ENCODE measurements at regions not wholly inside any gene's neighbourhood (a gene's known extent, or its start where the extent isn't known, plus 50 kb on each side); places are given as distances from the start of the nearest gene placed in this dataset.
"Not testable (repeated sequence)": the region's sequence is repeated elsewhere in the genome, so short reads cannot be mapped to it uniquely, and the experiment has no call there.

DNA sequence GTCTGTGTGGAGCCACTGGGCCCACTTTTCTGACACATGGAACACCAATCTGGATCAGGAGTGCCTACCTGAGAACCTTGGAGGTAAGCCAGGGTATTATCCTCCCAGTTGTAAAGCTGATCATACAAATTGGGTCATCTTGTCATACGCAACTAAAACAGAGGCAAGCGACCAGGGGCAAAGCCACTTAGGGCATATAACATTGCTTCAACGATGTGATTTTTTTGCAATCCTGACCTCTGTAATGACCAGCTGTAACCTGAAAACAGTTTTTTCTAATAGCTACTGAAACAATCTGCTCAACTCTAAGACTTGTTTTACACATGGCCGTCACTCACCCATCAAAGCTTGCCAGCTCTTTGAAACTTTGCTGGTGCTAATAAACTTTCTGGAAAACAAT, 261.5 kb upstream of the AGTR2 start:
- no peak for DNase-seq (ENCODE audit: extremely low read depth in 1 of 2, low read depth in 1 of 2)

DNA sequence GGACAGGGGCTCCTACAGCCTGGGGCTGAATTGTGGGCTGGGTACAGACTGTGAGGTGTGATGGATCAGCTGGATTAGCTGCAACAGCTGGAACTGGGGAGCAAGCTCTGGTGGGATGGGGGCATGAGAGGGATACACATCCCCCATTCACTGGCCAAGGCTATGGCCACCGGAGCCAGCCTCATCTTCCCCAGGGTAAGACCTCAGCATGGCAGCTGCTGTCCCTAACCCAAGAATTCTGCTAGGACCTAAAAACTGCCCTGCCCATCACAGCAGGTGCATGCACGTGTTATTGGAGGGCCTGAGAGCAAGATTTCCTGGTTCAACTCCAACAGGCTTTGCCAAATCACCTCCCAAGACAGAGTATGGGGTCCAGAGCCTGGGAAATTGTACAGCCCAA, 258.6 kb upstream of the AGTR2 start:
- DNase-seq (ENCODE audit: extremely low read depth in 1 of 2, low read depth in 1 of 2): no peak

DNA sequence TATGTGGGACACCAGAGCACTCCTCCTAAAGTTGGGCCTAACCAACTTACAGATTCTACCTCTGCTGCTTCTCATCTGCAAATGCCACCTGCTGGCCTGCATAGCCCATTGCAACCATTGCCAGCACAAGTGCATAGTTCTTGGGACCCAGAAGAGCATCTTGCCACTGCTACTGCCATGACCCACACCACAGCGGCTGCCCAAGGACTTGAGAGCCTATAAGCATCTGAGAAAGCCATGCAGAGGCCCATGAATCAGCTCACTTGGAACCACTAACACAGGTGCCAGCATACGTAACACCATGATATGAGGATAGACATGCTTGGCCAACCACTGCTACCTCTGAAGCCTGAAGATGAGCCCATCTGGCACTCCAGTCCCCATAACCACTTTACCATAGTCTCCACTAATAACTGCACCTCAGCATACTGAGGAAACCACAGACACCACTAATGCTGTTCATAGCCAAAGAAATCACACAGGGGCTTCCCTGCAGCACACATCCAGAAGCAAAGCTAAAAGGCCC, 258.1 kb upstream of the AGTR2 start:
- DNase-seq (ENCODE audit: extremely low read depth in 1 of 2, low read depth in 1 of 2): no peak

DNA sequence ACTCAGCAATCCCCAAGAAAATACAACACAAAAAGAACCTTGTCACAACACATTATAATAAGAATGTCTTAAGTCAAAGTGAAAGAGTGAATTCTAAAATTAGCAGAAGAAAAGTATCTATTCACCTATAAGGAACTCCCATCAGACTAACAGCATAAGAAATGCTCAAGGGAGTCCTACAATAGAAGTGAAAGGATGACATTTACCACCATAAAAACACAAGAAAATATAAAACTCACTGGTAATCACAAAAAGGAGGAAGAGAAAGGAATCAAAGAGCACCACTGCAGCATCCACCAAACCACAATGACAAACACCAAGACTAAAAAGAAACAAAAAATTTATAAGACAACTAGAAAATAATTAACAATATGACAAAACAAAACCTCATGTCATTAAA, 257.0 kb upstream of the AGTR2 start:
- DNase-seq (ENCODE audit: extremely low read depth in 1 of 2, low read depth in 1 of 2): no peak

DNA sequence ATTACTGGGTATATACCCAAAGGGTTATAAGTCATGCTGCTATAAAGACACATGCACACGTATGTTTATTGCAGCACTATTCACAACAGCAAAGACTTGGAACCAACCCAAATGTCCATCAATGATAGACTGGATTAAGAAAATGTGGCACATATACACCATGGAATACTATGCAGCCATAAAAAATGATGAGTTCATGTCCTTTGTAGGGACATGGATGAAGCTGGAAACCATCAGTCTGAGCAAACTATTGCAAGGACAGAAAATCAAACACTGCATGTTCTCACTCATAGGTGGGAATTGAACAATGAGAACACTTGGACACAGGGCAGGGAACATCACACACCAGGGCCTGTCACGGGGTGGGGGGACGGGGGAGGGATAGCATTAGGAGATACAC, 254.9 kb upstream of the AGTR2 start:
- DNase-seq (ENCODE audit: extremely low read depth in 1 of 2, low read depth in 1 of 2): not testable (repeated sequence)

DNA sequence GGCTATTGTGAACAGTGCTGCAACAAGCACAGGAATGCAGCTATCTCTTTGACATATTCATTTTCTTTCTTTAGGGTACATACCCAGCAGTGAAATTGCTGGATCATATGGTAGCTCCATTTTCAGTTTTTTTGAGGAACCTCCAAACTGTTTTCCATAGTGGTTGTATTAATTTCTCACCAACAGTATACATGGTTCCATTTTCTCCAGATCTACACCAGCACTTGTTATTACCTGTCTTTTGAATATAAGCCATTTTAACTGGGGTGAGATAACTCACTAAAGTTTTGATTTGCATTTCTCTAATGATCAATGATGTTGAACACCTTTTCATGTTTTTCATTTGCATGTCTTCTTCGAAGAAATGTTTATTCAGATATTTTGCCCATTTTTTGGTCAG, 241.1 kb upstream of the AGTR2 start:
- DNase-seq (ENCODE audit: extremely low read depth in 1 of 2, low read depth in 1 of 2): no peak

DNA sequence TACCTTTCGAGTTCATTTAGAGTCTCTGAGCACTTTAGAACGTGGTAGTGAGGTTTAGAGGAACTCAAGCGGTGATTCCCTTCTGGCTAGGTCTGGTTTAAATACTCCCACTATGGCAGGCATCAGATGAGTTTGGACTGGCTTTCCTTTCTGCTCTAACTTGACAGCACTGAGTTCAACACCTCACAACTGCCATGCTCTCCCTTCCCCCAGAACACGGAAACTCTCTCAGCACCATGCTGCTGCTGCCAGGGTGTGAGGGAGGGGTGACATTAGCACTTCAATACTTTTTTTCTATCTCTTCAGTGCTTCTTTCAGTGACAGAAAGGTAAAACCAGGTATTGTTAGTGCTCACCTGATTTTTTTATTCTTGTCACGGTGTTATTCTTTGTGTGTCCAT, 234.5 kb upstream of the AGTR2 start:
- DNase-seq (ENCODE audit: extremely low read depth in 1 of 2, low read depth in 1 of 2): no peak

DNA sequence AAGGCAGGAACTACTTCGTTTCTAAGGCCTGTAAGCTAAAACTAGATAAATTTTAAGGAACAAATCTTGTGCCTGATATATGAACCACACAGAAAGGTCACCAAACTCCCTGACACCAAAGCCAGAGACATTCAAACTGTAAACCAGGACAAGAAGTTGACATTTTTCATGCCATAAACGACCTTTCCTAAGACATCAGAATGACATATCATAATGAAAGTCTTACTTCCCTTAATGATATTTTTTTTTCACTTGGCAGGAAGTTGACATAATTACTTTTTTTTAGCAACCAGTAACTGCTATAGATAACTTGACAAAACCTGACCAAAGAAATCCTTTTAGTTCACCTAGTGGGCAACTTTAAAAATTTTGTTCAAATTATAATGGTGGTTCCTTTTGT, 231.5 kb upstream of the AGTR2 start:
- DNase-seq (ENCODE audit: extremely low read depth in 1 of 2, low read depth in 1 of 2): no peak

DNA sequence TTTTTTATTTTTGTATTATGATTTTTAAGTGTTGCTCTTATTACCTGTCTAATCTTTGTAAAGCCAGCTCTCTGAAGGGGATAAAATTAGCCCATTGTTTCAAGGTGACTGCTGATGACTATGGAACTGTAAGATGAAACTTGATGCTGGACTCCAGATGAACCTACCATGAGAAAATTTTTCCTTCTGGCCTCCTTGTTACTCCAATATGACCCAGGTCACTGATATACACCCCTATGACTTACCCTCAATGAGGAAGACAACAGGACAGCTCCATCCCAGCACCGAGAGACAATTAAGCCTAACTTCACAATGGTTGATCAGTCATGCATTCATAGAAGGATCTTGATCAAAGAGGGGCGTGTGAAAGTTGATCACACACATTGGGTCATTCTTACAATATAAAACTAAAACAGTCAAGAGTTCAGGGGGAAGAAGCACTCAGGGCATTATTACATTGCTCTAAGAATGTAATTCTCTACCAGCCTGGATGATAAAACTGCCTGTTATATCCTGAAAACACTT, 230.8 kb upstream of the AGTR2 start:
- no peak for DNase-seq (ENCODE audit: extremely low read depth in 1 of 2, low read depth in 1 of 2)

DNA sequence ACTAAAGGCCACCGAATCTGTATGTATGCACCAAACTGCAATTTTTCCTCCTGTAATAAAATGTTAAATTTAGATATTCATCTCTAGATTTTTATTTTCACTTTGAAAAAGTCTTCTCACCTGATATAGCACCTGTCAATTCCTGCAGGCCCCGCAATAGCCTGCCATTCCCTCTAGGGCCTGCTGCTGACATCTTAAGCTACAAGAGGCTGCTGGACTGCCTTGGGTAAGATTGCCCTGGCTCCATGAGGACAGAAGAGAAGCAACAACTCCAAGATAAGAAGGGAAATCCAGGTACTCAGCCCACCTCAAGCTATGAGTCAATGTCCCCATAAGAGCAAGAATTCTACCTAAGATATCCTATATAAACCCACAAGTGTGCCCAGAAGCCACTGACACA, 230.2 kb upstream of the AGTR2 start:
- no peak for DNase-seq (ENCODE audit: extremely low read depth in 1 of 2, low read depth in 1 of 2)

DNA sequence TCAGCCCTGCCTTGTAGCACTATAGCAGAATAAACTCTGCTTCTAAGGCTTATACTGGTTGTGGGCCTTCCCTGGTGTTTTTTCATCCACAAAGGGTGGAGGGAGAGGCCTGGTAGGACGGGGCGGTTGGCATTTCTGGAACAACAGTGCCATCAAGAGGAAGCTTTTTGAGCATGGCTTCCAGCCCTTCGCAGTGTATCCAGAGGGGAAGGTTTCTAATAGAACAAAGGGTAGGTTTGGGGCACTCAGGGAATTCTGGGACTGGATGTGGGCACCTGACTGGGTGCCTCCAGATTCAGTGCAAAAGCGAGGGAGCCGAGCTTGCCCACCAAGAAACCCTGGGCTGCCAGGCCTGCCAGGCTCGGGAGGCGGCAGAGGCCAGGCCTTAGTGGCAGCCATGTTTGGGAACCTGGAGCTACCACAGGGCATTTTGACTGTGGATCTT, 229.6 kb upstream of the AGTR2 start:
- DNase-seq (ENCODE audit: extremely low read depth in 1 of 2, low read depth in 1 of 2): peak in 1 of 2 donors; percentile 5

DNA sequence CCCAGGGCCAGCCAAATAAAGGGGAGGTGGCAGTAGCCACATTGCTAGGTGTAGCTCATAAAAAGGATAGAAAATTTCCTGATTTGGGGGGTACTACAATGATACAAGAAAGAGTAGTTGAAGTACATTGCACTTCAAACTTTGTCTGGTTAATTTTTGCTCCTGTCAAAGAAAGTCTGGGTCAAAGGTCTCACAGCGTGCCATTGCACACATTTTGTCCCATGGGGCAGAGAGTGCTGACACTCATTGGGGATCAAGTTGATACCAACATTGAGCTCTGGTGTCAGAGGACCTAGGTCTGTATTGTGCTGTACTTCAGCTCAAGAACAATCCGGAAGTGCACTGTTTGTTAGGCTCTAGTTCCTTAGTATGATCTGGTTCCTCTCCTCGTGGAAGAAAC, 229.2 kb upstream of the AGTR2 start:
- no peak for DNase-seq (ENCODE audit: extremely low read depth in 1 of 2, low read depth in 1 of 2)

DNA sequence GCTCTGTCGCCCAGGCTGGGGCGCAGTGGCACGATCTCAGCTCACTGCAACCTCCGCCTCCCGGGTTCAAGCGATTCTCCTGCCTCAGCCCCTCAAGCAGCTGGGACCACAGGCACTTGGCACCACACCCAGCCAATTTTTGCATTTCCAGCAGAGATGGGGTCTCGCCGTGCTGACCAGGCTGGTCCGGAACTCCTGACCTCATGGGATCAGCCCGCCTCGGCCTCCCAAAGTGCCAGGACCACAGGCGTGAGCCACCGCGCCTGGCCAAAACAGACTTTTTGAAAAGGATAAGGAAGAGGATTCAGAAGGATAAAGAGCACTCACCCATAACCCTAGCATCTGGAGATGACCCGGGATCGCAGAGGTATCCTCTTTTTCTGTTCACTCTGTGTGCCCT, 224.5 kb upstream of the AGTR2 start:
- DNase-seq (ENCODE audit: extremely low read depth in 1 of 2, low read depth in 1 of 2): no peak

DNA sequence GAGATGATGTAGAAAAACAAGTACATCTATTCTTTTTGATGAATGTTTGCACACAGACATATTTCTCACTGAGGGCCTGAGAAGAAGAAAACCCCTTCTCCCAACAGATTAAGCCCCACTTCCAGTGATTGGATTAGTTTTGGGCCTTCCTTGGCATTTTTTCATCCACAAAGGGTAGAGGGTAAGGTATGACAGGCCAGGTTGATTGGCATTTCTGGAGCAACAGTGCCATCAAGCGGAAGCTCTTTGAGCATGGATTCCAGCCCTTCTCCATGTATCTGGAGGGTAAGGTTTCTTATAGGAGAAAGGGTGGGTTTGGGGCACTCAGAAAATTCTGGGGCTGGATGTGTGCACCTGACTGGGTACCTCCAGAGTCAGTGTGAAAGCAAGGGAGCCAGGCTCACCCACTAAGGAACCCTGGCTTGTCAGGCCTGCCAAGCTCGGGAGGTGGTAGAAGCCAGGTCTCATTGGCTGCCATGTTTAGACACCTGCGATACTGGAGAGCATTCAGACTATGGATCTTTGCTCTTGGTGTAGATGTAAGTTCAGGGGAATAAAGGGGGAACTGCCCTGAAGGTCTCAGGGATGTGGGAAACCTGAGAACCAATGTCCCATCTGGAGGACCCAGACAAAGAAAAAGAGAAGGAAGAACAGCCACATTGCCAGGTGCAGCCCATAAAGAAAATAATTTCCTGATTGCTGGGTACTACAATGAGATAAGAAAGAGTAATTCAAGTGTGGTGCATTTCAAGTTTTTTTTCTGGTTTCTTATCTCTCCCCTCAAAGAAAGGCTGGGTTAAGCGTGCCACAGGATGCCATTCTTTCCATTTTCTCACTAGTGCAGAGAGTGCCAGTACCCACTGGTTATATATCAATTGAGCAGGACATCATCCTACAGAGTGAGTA, 222.3 kb upstream of the AGTR2 start:
- no peak for DNase-seq (ENCODE audit: extremely low read depth in 1 of 2, low read depth in 1 of 2)

DNA sequence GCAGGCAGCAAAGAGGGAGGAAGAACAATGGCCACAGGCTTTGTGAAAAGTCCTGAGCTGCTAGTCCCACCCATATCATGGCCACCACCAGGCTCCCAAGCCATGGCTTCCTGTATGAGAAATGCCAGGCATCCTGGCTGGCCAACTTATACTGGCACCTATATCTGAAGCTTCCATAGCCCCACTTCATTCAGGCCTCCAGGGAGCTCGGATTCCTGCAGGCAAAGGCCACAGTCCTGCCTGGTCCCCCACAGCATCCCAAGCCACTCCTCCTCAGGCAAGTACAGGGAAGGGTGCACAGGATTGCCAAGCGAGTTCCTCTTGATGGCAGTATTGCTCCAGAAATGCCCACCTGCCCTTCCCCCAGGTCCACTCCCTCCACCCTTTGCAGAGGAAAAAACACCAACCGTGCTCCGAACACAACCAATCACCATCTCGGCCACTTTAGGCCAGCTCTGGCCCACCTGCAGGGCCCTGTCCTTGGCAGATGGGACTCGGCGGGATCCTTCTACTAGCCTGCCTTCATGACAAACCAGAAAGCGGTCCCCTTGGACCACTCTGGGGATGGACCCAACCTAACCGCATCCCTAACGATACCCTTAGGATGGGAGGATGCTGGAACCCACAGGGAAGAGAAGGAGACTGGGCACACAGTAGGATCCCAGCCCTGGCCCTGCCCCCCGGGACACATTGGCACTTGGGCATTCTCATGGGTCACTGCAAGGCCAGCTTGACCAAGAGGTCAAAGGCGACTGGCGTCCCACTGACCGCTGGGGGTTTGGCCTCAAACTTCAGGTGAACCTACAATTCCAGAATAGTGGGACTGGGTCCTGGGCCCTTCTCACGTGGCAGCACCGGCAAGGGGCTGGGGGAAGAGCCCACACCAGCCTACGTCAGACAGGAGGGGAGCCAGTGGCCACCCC, 220.4 kb upstream of the AGTR2 start:
- DNase-seq (ENCODE audit: extremely low read depth in 1 of 2, low read depth in 1 of 2): no peak

DNA sequence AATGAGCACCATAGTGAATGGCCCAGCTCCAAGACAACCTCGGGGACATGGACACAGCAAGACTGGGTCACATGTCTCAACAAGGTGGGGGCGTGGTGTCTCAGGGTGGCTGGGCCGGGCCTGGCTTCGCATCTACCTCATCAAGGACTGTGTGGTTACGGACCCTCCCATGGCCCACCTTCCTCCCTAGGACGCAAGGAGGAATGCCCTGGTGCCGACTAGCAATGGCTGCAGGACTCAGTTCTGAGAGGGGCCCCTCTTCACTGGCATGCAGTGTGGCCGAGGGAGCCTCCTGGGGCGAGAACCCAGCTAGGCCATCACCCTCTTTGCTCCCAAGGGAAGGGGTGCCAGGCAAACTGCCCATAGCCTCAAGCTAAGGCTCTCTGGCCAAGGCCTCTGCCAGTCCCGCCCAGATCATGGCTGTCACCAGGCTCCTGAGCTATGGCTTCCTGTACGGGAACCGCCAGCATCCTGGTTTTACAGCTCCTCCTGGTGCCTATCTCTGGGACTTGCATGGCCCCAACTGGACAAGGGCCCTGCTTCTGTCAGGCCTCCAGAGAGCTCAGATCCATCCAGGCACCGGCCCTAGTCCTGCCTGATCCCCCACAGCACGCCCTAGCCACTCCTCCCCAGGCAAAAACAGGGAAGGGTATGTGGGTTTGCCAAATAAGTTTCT, 218.0 kb upstream of the AGTR2 start:
- DNase-seq (ENCODE audit: extremely low read depth in 1 of 2, low read depth in 1 of 2): no peak

DNA sequence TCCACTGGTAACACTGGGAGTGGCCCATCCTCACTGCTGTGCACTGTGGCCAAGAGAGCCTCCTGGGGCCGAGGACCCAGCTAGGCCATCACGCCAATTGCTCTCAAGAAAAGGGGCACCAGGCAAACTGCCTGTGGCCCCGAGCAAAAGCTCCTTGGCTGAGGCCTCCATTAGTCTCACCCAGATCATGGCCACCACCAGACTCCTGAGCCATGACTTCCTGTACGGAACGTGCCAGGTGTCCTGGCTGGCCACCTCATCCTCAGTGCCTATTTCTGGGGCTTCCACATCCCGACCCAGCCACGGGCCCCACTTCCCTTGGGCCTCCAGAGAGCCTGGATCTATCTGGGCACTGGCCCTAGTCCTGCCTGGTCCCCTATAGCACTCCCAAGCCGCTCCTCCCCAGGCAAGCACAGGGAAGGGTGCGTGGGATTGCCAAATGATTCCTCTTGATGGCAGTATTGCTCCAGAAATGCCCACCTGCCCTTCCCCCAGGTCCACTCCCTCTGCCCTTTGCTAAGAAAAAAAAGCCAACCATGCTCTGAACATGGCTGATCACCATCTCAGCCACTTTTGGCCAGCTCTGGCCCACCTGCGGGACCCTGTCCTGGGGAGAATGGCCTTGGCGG, 212.6 kb upstream of the AGTR2 start:
- DNase-seq (ENCODE audit: extremely low read depth in 1 of 2, low read depth in 1 of 2): no peak

DNA sequence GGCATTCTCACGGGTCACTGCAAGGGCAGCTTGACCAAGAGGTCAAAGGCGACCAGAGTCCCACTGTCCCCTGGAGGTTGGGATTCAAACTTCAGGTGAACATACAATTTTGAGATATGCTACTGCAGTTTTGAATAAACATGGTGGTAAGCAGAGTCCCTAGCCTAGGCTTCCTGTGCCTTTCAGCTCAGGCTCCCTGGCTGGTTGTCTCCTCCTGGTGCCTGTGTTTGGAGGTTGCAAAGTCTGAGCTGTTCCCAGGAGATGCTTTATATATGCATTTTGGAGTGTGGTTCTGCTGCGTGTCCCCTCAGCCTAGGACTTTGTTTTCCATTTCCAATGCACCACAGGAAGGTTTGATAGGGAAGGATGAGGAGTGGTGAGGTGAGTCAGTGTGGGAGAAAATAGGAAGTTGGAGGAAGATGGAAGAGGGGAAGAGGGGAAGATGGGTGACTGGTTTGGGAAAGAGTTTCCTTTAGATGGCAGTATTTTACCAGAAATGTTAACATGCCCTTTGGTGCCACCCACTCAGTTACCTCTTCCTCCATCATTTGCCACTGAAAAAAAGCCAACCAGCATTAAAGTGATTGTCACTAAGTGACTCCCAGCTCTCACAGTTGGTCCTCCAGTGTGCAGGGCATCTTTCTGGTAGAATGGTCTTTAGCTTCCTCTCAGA, 211.7 kb upstream of the AGTR2 start:
- no peak for DNase-seq (ENCODE audit: extremely low read depth in 1 of 2, low read depth in 1 of 2)

DNA sequence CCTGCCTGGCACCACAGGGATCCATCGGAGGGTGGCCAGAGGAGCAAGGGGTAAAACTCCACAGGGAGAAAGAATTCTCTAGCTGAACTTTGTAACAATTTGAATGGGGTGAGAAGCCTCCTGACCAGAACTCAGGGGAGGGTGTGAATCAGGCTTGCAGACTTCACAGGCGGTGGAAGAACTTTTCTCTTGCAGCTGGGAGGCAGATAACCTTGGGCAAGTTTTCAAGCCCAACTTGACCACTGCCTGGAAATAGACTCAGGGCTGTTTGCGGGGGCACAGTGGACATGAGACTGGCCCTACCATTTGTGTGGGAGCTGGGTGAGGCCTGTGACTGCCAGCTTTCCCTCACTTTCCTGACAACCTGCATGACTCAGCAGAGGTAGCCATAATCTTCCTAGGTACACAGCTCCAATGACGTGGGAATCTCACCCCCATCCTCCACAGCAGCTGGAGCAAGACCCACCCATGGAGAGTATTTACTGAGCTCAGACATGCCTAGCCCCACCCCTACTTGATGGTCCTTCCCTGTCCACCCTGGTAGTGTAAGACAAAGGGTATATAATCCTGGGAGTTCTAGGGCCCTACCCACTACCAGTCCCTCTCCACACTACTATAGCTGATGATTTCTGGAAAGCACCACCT, 210.0 kb upstream of the AGTR2 start:
- DNase-seq (ENCODE audit: extremely low read depth in 1 of 2, low read depth in 1 of 2): no peak
